DND-41 (cell line): ENCODE measurements at regions not wholly inside any gene's neighbourhood (a gene's known extent, or its start where the extent isn't known, plus 50 kb on each side); places are given as distances from the start of the nearest gene placed in this dataset.

Source experiments
- ATAC-seq: fragments of 200-7000 bp; cut with Tn5 transposase; 3 replicates; pipeline ENCODE4 v1.9.1; 2021; ENCODE audit warnings: low read depth; ENCODE audit not compliant: insufficient read depth
- DNase-seq: peaks from one replicate; pipeline ENCODE4 v3.0.0-alpha.2; 2020
- H2AFZ ChIP-seq: 2 replicates; pipeline ENCODE4 v1.6.0; 2012; ENCODE audit warnings: low read depth, low read length
- H3K27ac ChIP-seq: 2 replicates; pipeline ENCODE4 v1.5.1; 2012; ENCODE audit warnings: low read length, inconsistent platforms
- H3K27me3 ChIP-seq: fragments of 200-600 bp; sonication (generic); 2 replicates; pipeline ENCODE4 v1.6.0; 2012; ENCODE audit warnings: low read length, mild to moderate bottlenecking, inconsistent platforms; ENCODE audit not compliant: insufficient read depth, poor library complexity
- H3K36me3 ChIP-seq: 2 replicates; pipeline ENCODE4 v1.5.1; 2012; ENCODE audit warnings: low read length, inconsistent platforms; ENCODE audit not compliant: insufficient read depth
- H3K4me1 ChIP-seq: 2 replicates; pipeline ENCODE4 v1.5.1; 2012; ENCODE audit warnings: mild to moderate bottlenecking, low read length; ENCODE audit not compliant: insufficient read depth
- H3K4me2 ChIP-seq: 2 replicates; pipeline ENCODE4 v1.6.0; 2012; ENCODE audit warnings: mild to moderate bottlenecking, moderate library complexity, low read length, inconsistent platforms; ENCODE audit not compliant: insufficient read depth
- H3K4me3 ChIP-seq, 2 experiments: fragments of 200-600 bp in 1 of 2; shearing (Covaris generic) in 1 of 2; 2 replicates each; pipeline ENCODE4 v1.5.1; 2012 to 2016; ENCODE audit warnings: inconsistent platforms in 2 of 2, low read length in 2 of 2, mild to moderate bottlenecking in 2 of 2, low read depth in 1 of 2, moderate library complexity in 1 of 2
- H3K79me2 ChIP-seq: 2 replicates; pipeline ENCODE4 v1.6.0; 2012; ENCODE audit warnings: low read length, inconsistent platforms; ENCODE audit not compliant: insufficient read depth
- H3K9ac ChIP-seq: 2 replicates; pipeline ENCODE4 v1.6.0; 2012; ENCODE audit warnings: low read depth, mild to moderate bottlenecking, inconsistent platforms, low read length, moderate library complexity
- H3K9me3 ChIP-seq: 2 replicates; pipeline ENCODE4 v1.5.1; 2012; ENCODE audit warnings: low read length, moderate library complexity, mild to moderate bottlenecking, inconsistent platforms; ENCODE audit not compliant: insufficient read depth, severe bottlenecking
- H4K20me1 ChIP-seq: 2 replicates; pipeline ENCODE4 v1.6.0; 2012; ENCODE audit warnings: low read length; ENCODE audit not compliant: insufficient read depth
- EZH2 ChIP-seq: IDR thresholded peaks from 3 replicates; pipeline ENCODE4 v1.6.1; 2012; ENCODE audit warnings: borderline replicate concordance, low read depth, mild to moderate bottlenecking, moderate library complexity, low read length, inconsistent platforms; ENCODE audit not compliant: severe bottlenecking
- TF ChIP-seq, protein P1 (sequence below): IDR thresholded peaks from 2 replicates; pipeline ENCODE4 v1.5.1; 2012; ENCODE audit warnings: borderline replicate concordance, low read length, moderate library complexity, mild to moderate bottlenecking; ENCODE audit not compliant: poor library complexity, severe bottlenecking; ENCODE audit errors: extremely low read depth

DNA sequence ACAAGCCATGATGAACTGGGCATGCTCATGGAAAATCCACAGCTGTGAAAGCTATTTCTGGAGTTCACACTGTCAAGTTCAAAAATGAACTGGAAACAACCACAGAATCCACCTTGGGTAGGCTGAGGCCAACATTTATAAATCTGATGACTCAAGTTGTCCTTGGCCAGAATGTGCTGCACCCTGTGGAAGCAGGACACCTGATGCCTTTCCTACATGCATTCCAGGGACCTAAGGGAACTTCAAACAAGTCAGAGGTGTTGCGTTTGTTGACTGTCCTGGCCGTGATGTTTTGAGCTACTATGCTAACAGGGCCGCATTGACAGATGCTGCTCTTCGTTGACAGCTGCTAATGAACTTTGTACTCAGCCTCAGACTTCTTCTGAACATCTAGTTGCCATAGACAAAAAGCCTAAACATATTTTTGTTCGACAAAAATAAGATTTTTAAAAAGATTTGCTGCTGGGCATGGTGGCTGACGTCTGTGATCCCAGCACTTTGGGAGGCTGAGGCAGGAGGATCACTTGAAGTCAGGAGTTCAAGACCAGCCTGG, 127.9 kb upstream of the SLC45A1 start:
- no peak overlapping the region for H3K27ac ChIP-seq
- ATAC-seq: no peak

DNA sequence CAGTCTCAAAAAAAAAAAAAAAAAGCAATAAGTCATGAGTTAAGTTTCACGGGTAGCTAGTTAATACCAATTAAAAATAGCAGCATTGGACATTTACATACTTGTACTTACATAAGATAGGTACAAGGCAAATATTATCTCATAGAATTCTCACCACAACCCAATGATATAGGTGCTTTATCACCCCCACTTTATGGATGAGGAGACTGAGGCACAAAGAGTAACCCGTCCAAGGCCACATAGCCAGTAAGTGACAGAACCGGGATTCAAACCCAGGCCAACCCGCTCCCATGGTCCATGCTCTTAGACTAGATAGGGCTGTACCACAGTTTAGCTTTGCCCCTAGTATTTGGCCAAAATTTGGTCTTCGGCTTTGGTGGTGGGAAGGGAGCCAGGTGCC, 132.5 kb upstream of the SLC45A1 start:
- Histone ChIP-seq H3K9ac (no peak overlapping the region), H3K4me3 (no peak overlapping the region), H2AFZ (no peak overlapping the region), H3K27me3 (no peaks in the 10 kb centered on the region), H3K9me3 (no peaks in the 10 kb centered on the region), H4K20me1 (no peaks in the 10 kb centered on the region), H3K36me3 (no peaks in the 10 kb centered on the region), H3K27ac (no peak overlapping the region), H3K79me2 (no peaks in the 10 kb centered on the region), H3K4me2 (no peak overlapping the region), H3K4me1 (no peaks in the 10 kb centered on the region)
- DNase-seq (no peak), ATAC-seq (no peak)
- no peak for TF ChIP-seq EZH2
- TF ChIP-seq, protein P1, sequence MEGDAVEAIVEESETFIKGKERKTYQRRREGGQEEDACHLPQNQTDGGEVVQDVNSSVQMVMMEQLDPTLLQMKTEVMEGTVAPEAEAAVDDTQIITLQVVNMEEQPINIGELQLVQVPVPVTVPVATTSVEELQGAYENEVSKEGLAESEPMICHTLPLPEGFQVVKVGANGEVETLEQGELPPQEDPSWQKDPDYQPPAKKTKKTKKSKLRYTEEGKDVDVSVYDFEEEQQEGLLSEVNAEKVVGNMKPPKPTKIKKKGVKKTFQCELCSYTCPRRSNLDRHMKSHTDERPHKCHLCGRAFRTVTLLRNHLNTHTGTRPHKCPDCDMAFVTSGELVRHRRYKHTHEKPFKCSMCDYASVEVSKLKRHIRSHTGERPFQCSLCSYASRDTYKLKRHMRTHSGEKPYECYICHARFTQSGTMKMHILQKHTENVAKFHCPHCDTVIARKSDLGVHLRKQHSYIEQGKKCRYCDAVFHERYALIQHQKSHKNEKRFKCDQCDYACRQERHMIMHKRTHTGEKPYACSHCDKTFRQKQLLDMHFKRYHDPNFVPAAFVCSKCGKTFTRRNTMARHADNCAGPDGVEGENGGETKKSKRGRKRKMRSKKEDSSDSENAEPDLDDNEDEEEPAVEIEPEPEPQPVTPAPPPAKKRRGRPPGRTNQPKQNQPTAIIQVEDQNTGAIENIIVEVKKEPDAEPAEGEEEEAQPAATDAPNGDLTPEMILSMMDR: no peak

More for the DNA sequence above, 127.9 kb upstream of the SLC45A1 start:
- DNase-seq: no peak
- Histone ChIP-seq H3K36me3 (no peaks in the 10 kb centered on the region), H3K4me1 (no peaks in the 10 kb centered on the region), H3K9me3 (no peaks in the 10 kb centered on the region), H3K4me2 (no peak overlapping the region), H4K20me1 (no peaks in the 10 kb centered on the region), H3K9ac (no peak overlapping the region), H3K27me3 (no peaks in the 10 kb centered on the region), H3K79me2 (no peaks in the 10 kb centered on the region), H3K4me3 (no peak overlapping the region), H2AFZ (no peak overlapping the region)
- TF ChIP-seq, protein P1: no peak
- no peak for TF ChIP-seq EZH2

DNA sequence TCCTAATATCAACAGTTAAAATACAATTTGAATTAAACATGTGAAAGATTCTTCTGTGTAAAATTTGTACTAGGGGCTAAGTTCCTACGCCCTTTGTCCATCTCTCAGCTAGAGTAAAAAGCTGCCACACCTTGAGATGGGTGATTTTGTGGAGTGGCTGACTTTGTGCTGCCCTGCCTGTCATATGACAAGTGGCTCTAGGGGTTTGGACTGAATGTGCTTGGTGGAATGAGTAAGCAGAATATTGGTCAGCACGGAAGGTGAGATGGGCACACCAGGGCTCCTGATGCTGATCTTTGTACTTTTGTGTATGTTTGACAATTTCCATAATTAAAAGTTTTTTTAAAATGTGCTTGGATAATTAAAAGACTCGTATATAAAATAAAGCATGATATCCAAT, 133.6 kb upstream of the SLC45A1 start:
- no peaks in the 10 kb centered on the region for H3K79me2 ChIP-seq
- no peaks in the 10 kb centered on the region for H3K36me3 ChIP-seq
- no peak overlapping the region for H3K4me2 ChIP-seq
- no peak for TF ChIP-seq EZH2
- TF ChIP-seq, protein P1: no peak
- H3K27ac ChIP-seq: no peak overlapping the region
- no peak overlapping the region for H2AFZ ChIP-seq
- ATAC-seq (no peak), DNase-seq (no peak)
- no peak overlapping the region for H3K4me3 ChIP-seq
- no peaks in the 10 kb centered on the region for H3K4me1 ChIP-seq
- H3K9ac ChIP-seq: no peak overlapping the region
- no peaks in the 10 kb centered on the region for H3K9me3 ChIP-seq
- no peaks in the 10 kb centered on the region for H3K27me3 ChIP-seq
- no peaks in the 10 kb centered on the region for H4K20me1 ChIP-seq
